CD14-positive monocyte (primary cell): ENCODE measurements at regions not wholly inside any gene's neighbourhood (a gene's known extent, or its start where the extent isn't known, plus 50 kb on each side); places are given as distances from the start of the nearest gene placed in this dataset.

Experiments
- DNase-seq, 3 donors: peaks; one replicate each; pipeline ENCODE4 v3.0.0-alpha.2; 2011 to 2022
- H2AFZ ChIP-seq: 2 replicates; pipeline ENCODE4 v1.6.0; 2012; ENCODE audit warnings: mild to moderate bottlenecking, low read depth, low read length, inconsistent platforms; ENCODE audit not compliant: insufficient read depth, poor library complexity, severe bottlenecking
- H3K27ac ChIP-seq, 2 donors: 1 replicate in 1 of 2; 2 replicates in 1 of 2; pipeline ENCODE4 v1.5.1; 2012 to 2013; ENCODE audit warnings: low read length in 2 of 2, control low read depth in 1 of 2, inconsistent platforms in 1 of 2, low read depth in 1 of 2, mild to moderate bottlenecking in 1 of 2
- H3K27me3 ChIP-seq, 2 donors: one replicate each; pipeline versions ENCODE4 v1.6.0 to v1.6.1; 2011 to 2013; ENCODE audit warnings: low read length in 2 of 2; ENCODE audit not compliant: control insufficient read depth in 2 of 2, insufficient read depth in 2 of 2
- H3K36me3 ChIP-seq, 2 donors: replicated peaks in 1 of 2; 1 replicate in 1 of 2; 2 replicates in 1 of 2; pipeline versions ENCODE4 v1.5.1 to v1.6.1; 2012 to 2013; ENCODE audit warnings: low read length in 2 of 2, control low read depth in 1 of 2, inconsistent platforms in 1 of 2, mild to moderate bottlenecking in 1 of 2; ENCODE audit not compliant: insufficient read depth in 2 of 2, control insufficient read depth in 1 of 2
- H3K4me1 ChIP-seq, 2 donors: 1 replicate in 1 of 2; 2 replicates in 1 of 2; pipeline versions ENCODE4 v1.5.1 to v1.6.1; 2012 to 2013; ENCODE audit warnings: low read length in 2 of 2, control low read depth in 1 of 2, inconsistent platforms in 1 of 2, mild to moderate bottlenecking in 1 of 2, moderate library complexity in 1 of 2; ENCODE audit not compliant: insufficient read depth in 2 of 2, control insufficient read depth in 1 of 2
- H3K4me2 ChIP-seq: replicated peaks from 2 replicates; pipeline ENCODE3; 2012; ENCODE audit warnings: low read length, moderate library complexity, mild to moderate bottlenecking; ENCODE audit not compliant: poor library complexity, severe bottlenecking; ENCODE audit errors: extremely low read depth
- H3K4me3 ChIP-seq, 3 experiments: fragments of 200-600 bp in 1 of 3; sonication (generic) in 1 of 3; replicated peaks in 1 of 3; 1 replicate in 2 of 3; 2 replicates in 1 of 3; pipeline ENCODE4 v1.5.1; 2011 to 2013; ENCODE audit warnings: low read length in 3 of 3, mild to moderate bottlenecking in 3 of 3, control low read depth in 2 of 3, low read depth in 2 of 3, inconsistent platforms in 1 of 3, moderate library complexity in 1 of 3
- H3K79me2 ChIP-seq: 2 replicates; pipeline ENCODE4 v1.6.0; 2012; ENCODE audit warnings: mild to moderate bottlenecking, control low read depth, inconsistent platforms, low read length, moderate library complexity; ENCODE audit not compliant: insufficient read depth
- H3K9ac ChIP-seq: 2 replicates; pipeline ENCODE4 v1.6.0; 2017; ENCODE audit warnings: low read length, mild to moderate bottlenecking; ENCODE audit not compliant: insufficient read depth, poor library complexity, severe bottlenecking
- H3K9me3 ChIP-seq, 2 donors: replicated peaks in 1 of 2; 1 replicate in 1 of 2; 2 replicates in 1 of 2; pipeline versions ENCODE4 v1.5.1 to v1.6.1; 2012 to 2013; ENCODE audit warnings: low read length in 2 of 2, control low read depth in 1 of 2; ENCODE audit not compliant: control insufficient read depth in 1 of 2, insufficient read depth in 1 of 2
- H4K20me1 ChIP-seq: 2 replicates; pipeline ENCODE4 v1.6.0; 2012; ENCODE audit warnings: mild to moderate bottlenecking, low read length, control low read depth, moderate library complexity; ENCODE audit not compliant: insufficient read depth
- H3K27ac Mint-ChIP-seq, 7 donors: one replicate each; pipeline ENCODE4 v1.8.0; 2020; ENCODE audit warnings: mild to moderate bottlenecking in 7 of 7, mixed read lengths in 7 of 7, moderate library complexity in 6 of 7, inconsistent platforms in 2 of 7
- H3K27me3 Mint-ChIP-seq, 3 donors: one replicate each; pipeline ENCODE4 v1.8.0; 2021 to 2022; ENCODE audit warnings: low read depth in 3 of 3, mild to moderate bottlenecking in 3 of 3, mixed read lengths in 3 of 3, moderate library complexity in 3 of 3, inconsistent platforms in 1 of 3
- H3K36me3 Mint-ChIP-seq, 2 donors: one replicate each; pipeline ENCODE4 v1.8.0; 2020; ENCODE audit warnings: mixed read lengths in 2 of 2, inconsistent platforms in 1 of 2, mild to moderate bottlenecking in 1 of 2
- H3K4me1 Mint-ChIP-seq: one replicate; pipeline ENCODE4 v1.8.0; 2020; ENCODE audit warnings: mild to moderate bottlenecking, mixed read lengths
- H3K4me3 Mint-ChIP-seq, 2 donors: one replicate each; pipeline ENCODE4 v1.8.0; 2020; ENCODE audit warnings: mild to moderate bottlenecking in 2 of 2, mixed read lengths in 2 of 2, moderate library complexity in 1 of 2
- H3K9me3 Mint-ChIP-seq, 7 donors: one replicate each; pipeline ENCODE4 v1.8.0; 2020 to 2022; ENCODE audit warnings: mixed read lengths in 7 of 7, mild to moderate bottlenecking in 6 of 7, moderate library complexity in 6 of 7, inconsistent platforms in 2 of 7
- WGBS: methylation state at CpG from one replicate; pipeline ENCODE4 v1.1.5; 2013; ENCODE audit warnings: missing lambda C conversion rate; ENCODE audit not compliant: insufficient coverage; 5-methylcytosine and 5-hydroxymethylcytosine counted together
- intact Hi-C, 2 donors: fragments of 100-400 bp; cut with micrococcal nuclease; formaldehyde crosslinking; loops; one replicate each; pipeline versions ENCODE4 v1.15.0 to v1.15.1; 2023
- TF ChIP-seq, protein P1 (sequence below): fragments of 200-600 bp; IDR thresholded peaks from one replicate; pipeline ENCODE4 v1.8.0; 2022; ENCODE audit warnings: antibody characterized with exemption, mild to moderate bottlenecking

DNA sequence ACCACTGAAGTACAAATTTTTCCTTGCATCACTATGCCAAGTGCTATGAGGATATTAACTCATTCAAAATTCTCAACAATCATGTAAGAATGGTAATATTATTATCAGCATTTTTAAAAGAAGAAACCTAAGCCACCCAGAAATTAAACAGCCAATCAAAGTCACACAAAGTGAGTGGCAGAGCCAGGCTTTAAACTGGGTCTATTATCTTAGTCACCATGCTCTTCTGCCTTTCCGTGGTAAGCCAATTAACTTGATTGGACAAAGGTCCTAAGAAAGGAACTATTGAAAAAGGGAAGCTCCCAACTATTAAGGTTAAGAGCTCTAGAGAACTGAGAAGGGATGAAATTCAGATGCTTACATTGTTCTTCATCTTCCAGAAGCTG is 111.5 kb downstream of the ASB9 start:
- WGBS: no CpG with 5 or more reads among the region's 1 CpG
- no peaks in the 10 kb centered on the region for H3K9me3 ChIP-seq
- intact Hi-C loops: no loop called here
- H3K9ac ChIP-seq: no peak overlapping the region
- H4K20me1 ChIP-seq: no peaks in the 10 kb centered on the region
- peak overlapping the region in 1 of 7 donors; percentile 37 for H3K27ac Mint-ChIP-seq
- no peak overlapping the region for H3K4me2 ChIP-seq
- no peak overlapping the region for H3K4me3 ChIP-seq
- no peak overlapping the region for H2AFZ ChIP-seq
- peaks cover 0 to 5% of the 10 kb centered on the region in 2 donors for H3K27me3 ChIP-seq
- no peaks in the 10 kb centered on the region for H3K36me3 Mint-ChIP-seq
- TF ChIP-seq, protein P1, sequence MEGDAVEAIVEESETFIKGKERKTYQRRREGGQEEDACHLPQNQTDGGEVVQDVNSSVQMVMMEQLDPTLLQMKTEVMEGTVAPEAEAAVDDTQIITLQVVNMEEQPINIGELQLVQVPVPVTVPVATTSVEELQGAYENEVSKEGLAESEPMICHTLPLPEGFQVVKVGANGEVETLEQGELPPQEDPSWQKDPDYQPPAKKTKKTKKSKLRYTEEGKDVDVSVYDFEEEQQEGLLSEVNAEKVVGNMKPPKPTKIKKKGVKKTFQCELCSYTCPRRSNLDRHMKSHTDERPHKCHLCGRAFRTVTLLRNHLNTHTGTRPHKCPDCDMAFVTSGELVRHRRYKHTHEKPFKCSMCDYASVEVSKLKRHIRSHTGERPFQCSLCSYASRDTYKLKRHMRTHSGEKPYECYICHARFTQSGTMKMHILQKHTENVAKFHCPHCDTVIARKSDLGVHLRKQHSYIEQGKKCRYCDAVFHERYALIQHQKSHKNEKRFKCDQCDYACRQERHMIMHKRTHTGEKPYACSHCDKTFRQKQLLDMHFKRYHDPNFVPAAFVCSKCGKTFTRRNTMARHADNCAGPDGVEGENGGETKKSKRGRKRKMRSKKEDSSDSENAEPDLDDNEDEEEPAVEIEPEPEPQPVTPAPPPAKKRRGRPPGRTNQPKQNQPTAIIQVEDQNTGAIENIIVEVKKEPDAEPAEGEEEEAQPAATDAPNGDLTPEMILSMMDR: no peak
- peaks cover 0 to 2% (median 1%) of the 10 kb centered on the region in 3 donors for H3K27me3 Mint-ChIP-seq
- peak in 2 of 3 donors; percentile 5 to 13 for DNase-seq
- peaks cover 14% of the 10 kb centered on the region for H3K4me1 Mint-ChIP-seq
- H3K4me3 Mint-ChIP-seq: peak overlapping the region in 1 of 2 donors; percentile 39
- peaks cover 10 to 15% of the 10 kb centered on the region in 2 donors for H3K4me1 ChIP-seq
- no peaks in the 10 kb centered on the region for H3K79me2 ChIP-seq
- H3K27ac ChIP-seq: peak overlapping the region in 1 of 2 donors; percentile 6
- H3K36me3 ChIP-seq: no peaks in the 10 kb centered on the region
- H3K9me3 Mint-ChIP-seq: peaks cover 0 to 2% (median 0%) of the 10 kb centered on the region in 7 donors

DNA sequence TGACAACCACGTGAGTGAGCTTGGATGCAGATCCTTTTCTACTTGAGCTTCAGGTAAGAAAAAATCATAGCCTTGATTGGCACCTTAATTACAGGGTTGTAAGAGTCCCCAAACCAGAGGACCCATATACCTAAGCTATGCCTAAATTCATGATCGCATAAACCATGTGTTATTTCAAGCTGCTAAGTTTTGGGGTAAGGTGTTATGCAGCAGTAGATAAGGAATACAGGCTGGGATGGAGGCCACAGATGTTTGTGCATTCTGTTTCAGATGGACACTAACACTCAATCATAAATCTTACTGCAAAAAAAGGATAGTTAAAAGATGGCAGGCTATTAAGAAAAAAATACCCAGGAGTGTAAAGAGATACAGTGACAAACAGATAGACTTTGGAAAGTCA is 112.3 kb downstream of the ASB9 start:
- Histone ChIP-seq H4K20me1 (no peaks in the 10 kb centered on the region), H3K9ac (no peak overlapping the region), H3K27me3 (peaks cover 0 to 4% of the 10 kb centered on the region in 2 donors), H3K36me3 (no peaks in the 10 kb centered on the region), H3K27ac (no peak overlapping the region), H2AFZ (no peak overlapping the region), H3K4me1 (peaks cover 15 to 16% of the 10 kb centered on the region in 2 donors), H3K4me3 (no peak overlapping the region), H3K9me3 (no peaks in the 10 kb centered on the region), H3K79me2 (no peaks in the 10 kb centered on the region), H3K4me2 (no peak overlapping the region)
- no peak overlapping the region for H3K27ac Mint-ChIP-seq
- intact Hi-C loops: no loop called here
- peaks cover 17% of the 10 kb centered on the region for H3K4me1 Mint-ChIP-seq
- H3K36me3 Mint-ChIP-seq: no peaks in the 10 kb centered on the region
- peaks cover 0 to 2% (median 0%) of the 10 kb centered on the region in 7 donors for H3K9me3 Mint-ChIP-seq
- peaks cover 0 to 2% (median 1%) of the 10 kb centered on the region in 3 donors for H3K27me3 Mint-ChIP-seq
- 100% methylated on average over 1 of the region's 2 CpGs for WGBS
- no peak for DNase-seq
- TF ChIP-seq, protein P1: no peak
- H3K4me3 Mint-ChIP-seq: no peak overlapping the region
